HG03095 (cell line): ENCODE measurements at regions not wholly inside any gene's neighbourhood (a gene's known extent, or its start where the extent isn't known, plus 50 kb on each side); places are given as distances from the start of the nearest gene placed in this dataset.
"Not testable (repeated sequence)": the region's sequence is repeated elsewhere in the genome, so short reads cannot be mapped to it uniquely, and the experiment has no call there.

Source experiments
- ATAC-seq: cut with Tn5 transposase; IDR thresholded peaks from one replicate; pipeline ENCODE4 v1.9.1; 2021; ENCODE audit warnings: moderate library complexity; ENCODE audit not compliant: unreplicated experiment

DNA sequence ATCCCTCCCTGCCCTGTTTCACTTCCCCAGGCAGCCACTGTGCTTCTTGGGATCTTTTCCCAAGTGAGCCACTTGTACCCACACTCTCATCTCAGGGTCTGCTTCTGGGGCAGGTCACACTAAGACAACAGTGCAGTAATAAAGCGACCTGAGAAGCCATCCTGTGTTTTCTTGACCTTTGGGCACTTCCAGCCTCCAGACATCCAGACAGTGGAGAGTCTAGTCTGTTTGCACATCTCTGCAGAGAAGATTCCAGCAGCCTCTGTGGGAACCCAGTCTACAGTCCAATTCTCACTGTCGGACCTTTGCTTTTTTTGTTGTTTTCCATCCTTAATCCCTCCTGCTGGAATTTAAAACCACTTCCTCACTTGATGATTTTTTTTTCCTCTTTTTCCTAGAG, 50.3 kb upstream of the ATP6AP2 start:
- no peak for ATAC-seq

DNA sequence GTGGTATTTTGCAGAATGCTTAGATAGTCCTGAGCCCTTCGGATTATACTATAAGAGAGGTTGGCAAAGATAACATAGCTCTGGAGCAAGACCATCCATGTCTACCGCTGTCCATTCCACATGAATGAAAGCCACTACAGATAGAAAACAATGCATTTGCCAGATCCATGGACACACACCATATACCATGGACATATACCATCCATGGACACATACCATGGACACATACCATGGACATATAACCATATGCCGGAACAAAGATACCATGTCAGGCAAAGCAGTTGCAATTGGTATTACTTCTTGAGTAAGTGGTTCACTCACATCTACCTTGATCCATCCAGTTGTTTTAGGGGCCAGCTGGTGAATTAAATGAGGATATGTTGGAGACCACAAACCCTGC, 53.2 kb upstream of the ATP6AP2 start:
- no peak for ATAC-seq

DNA sequence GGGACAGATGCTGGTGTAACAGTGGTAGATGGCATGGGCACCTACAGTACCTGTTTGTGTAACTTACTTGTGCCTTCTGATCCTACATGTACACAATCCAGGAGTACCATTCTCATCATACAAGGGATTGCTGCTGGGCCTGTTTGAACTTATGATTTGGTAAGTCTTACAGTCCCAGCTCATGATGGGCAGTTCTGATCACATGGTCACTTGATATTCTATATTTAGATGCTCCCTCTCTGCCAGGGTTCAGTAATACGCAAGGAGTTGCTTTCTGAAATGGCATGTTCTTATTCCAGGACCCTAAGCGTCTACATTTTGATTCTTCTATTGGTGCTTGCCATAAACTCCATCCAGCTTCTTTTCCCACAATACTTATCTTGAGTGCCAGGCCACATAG, 54.4 kb upstream of the ATP6AP2 start:
- ATAC-seq = no peak

DNA sequence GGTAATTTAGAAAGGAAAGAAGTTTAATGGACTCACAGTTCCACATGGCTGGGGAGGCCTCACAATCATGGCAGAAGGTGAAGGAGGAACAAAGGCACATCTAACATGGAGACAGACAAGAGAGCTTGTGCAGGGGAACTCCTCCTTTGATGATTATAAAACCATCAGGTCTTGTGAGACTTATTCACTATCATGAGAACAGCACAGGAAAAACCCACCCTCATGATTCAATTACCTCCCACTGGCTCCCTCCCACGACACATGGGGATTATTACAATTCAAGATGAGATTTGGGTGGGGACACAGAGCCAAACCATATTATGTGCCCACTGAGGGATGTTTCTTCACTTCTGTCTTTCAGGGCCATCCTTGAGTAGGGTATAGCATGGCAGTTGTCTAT, 54.9 kb upstream of the ATP6AP2 start:
- not testable (repeated sequence) for ATAC-seq

DNA sequence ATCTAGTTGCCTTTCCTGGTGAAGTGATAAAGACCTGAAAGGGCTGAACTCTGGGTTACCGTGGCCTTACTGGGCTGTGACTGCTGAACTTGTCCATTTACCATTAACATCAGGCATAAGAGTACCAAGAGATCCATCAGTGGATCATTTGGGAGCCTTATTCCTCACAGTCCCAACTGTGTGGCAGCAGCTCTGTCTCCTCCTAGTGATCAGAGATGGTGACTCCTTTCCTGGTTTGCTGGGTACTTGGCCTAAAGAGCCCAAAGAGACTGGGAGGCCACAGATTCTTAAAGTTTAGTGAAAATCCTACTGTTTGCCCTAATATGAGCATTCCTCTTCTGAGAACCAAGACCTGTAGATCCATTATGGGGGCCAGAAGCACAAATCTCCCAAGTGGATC, 56.3 kb upstream of the ATP6AP2 start:
- no peak for ATAC-seq

DNA sequence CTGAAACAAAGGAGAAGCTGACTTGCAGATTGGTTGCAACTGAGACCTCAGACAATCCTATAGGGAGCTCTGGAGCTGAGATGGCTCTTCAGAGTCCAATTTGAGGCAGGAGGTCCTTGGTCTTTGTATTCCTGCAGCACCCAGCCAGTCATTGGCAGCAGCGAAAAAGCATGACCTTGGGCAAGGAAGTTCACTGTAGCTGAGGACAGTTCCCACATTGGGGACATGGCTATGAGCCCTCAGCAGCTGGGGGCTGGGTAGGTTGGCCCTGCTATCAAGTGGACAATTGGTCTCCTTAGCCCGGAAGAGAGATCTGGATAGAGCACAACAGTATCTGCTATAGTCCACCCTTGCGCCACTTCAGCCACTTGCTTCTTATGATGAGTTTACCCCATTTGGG, 56.9 kb upstream of the ATP6AP2 start:
- ATAC-seq = no peak

DNA sequence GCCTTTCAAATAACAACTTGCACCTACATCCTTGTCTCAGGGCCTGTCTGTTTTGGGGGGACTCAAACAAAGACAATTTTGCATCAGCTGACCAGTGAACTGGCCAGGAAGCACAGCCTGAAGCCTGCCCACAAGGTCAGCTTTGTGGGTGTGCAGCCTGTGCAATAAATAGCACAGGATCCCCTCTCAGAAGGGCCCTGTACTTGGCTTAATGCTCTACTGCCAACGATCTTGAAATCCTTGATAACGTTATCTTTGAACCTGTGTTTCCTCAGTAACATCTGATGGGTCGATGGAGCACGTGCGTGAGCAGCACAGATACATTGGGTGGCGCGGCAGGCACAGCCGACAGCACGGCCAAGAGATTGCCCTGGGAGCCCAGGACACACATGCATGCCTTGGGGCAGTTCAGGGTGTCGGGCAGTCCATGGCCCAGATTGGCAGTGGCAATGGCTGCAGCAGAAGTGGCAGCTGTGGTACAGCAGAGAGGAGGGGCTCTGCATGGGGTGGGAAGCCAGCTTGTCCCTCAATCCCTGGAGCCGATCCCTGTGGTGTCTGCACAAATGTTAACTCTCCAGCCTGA, 58.8 kb upstream of the ATP6AP2 start:
- no peak for ATAC-seq

DNA sequence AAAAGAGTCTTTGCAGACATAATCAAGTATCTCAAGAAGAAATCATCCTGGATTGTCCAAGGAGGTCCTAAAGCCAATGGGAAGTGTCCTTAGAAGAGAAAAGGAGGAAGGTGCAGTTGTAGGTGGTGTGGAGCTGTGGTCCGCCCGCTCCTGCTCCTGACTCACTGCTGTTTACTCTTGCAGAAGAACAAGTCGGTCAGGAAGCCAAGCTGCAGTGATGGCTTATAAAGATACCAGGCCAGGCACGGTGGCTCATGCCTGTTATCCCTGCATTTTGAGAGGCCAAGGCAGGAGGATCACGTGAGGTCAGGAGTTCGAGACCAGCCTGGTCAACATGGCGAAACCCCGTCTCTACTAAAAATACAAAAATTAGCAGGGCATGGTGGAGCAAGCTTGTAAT, 66.4 kb upstream of the ATP6AP2 start:
- no peak for ATAC-seq

DNA sequence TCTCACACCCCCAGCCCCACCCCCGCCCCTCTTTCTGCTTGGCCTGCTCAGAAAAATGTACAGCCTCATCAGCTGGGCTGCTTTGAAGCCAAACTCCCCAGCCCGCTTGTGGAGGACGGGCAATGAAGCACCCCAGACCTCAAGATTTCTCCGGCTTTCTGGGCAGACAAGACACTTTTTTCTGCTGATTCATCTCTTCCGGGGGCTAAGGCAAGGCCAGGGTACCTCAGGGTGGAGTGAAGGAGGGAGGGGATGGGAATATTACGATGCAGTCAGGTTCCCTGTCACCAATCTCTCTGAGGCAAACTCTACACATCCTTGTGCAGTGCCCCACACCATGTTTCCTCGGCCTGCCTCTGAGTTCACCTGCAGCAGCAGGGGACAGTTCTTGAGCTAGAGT, 66.9 kb upstream of the ATP6AP2 start:
- no peak for ATAC-seq

DNA sequence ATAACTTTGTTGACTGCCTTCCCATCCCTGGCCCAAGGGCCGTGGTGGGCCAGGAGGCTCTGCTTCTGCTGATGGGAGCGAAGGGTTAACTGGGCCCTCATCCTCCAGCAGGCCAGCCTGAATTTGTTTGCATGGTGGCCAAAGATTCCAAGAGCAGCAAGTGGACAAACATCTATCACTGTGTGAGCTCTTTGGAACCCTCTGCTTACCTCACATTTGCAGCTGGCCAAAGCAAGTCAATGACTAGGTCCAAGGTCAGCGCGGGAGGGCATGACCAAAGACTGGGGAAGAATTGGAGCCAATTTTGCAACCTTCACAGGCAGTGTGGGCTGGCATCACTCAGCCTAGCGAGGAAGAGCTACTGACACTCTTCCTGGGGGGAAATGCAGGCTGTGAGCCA, 67.8 kb upstream of the ATP6AP2 start:
- no peak for ATAC-seq

DNA sequence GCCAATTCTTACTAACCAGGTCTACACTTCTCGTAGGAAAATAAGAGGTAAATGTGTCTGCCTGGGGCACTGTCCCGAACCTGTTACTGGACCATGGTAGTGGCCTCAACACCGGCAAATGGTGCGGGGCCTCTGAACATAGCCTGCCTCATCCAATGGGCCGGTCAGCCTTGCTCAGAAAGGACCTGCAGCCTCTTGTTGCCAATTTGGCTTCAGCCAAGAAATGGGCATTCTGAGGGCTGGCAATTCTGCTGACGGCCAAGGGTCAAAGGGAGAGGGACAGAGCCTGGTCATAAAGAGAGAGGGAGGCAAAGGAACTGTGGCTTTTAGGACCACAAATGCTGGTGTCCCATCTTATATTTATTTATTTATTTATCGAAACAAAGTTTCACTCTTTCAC, 69.5 kb upstream of the ATP6AP2 start:
- ATAC-seq = no peak

DNA sequence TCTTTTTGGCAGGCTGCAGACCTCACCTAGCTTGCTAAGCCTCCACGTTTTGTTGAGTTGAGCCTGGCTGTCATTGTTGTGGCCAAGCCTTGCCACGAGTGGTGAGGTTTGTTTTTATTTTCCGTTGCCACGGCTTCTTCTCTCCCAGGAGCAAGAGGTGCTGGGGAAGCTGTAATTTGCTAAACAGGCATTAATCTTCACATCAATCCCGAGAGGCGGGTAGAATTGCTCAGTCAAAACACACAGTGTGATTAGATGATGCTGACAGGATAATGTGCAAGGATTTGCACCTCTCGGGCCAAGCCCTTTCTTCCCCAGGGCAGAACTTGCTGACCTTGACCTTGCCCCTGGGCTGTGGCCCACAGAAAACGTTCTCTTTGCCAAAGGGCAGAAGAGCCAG, 72.2 kb upstream of the ATP6AP2 start:
- no peak for ATAC-seq

DNA sequence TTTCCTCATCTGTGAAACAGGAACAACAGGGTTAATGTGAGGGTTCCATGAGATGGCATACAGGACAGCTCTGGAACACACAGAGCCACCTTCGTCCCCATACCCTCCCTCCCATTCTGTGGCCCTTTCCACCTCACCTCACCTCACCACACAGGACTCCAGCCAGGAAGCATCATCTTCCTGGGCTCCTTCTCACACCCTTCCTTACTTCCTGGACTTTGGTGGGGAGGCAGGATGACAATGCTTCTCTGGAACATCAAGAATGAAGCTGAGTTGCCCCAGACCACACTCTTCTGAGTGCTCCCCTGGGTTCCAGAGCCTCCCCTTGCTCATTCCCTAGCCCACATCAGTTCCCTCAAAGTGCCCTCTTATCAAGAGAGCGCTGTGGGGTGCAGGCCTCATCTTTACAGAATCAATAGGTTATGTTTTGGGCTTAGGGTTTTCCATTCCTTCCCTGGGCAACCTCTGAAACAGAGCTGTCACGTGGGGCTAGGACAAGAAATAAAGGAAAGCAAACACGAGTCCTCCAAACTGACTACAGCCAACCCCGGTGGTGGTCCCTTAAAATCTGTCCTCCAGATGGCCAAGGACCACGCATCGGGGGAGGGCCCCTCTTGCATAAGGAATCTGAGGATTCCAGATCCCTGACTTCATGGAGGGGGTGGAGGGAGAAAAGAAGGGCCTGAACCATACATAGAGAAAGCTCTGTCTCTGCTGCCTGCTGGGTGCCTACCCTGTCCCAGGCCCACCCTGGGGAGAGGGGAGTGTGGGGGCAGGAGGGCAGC, 74.4 kb upstream of the ATP6AP2 start:
- no peak for ATAC-seq

DNA sequence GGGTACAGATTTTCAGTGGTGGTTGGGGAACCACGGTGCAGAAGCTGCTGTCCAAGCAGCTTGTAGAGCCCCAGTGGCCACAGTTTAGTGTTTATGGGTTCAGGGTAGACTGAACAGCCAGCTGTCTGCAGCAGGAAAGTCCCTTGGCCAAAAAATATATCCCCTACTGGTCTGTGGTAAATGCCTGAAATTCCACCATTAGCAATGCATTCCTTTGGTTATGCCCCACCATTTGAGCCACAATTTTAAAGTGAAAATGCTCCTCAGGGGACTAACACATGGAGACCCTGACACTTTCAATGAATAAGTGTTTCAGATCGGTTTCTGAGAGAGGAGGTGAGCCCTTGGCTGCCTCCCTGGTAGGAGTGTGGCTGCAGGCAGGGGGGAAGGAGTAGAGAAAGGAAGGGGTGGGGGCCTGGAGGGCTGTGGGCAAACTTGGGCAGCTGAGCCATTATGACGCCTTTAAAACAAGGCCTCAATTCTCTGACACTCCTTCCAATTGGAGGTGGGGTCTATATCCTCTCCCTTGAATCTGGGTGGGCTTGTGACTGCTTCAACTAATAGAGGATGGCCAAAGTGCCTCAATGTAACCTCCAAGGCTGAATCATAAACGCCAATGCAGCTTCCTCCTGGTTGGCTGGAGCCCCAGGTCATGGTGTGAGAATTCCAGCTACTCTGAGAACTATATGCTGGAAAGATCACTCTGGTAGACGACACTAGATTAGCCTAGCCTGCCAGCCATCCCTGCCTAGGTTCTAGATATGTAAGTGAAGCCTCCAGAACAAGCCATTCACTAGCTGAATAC, 75.8 kb upstream of the ATP6AP2 start:
- ATAC-seq = no peak

DNA sequence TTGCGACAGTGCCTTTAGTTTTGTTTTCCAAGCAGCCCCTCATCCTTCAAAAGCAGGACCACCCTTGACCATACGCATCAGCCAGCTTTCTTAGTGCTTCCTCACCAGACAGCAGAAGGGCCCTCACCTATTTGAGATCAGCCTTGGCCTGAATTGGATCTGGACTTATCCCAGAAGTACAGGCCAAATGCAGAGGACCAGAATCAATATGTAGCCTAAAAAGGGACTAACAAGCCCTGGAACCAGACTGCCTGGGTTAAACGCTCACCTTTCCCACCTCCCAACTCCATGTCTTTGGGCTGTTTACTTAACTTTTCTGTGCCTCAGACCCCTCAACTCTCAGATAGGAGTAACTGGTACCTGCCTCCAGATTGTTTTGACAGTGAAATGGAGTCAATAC, 77.7 kb upstream of the ATP6AP2 start:
- no peak for ATAC-seq

DNA sequence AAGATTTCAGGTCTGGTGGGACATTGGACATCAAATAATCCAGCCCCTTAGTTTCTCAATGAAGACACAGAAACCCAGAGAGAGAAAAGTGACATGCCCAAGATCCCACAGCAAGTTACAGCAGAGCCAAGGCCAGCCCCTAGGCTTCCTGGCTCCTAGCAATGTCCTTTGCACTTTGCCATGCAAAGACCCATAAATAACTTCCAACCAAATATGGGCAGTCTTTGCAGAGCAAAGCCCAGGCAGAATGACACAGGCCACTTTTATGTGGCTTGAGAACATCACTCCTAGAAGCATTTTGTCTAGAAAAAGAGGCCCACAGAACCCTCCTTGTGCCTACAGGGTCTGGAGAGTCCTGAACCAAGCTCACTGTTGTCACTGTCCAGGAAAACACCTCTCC, 78.1 kb upstream of the ATP6AP2 start:
- no peak for ATAC-seq

DNA sequence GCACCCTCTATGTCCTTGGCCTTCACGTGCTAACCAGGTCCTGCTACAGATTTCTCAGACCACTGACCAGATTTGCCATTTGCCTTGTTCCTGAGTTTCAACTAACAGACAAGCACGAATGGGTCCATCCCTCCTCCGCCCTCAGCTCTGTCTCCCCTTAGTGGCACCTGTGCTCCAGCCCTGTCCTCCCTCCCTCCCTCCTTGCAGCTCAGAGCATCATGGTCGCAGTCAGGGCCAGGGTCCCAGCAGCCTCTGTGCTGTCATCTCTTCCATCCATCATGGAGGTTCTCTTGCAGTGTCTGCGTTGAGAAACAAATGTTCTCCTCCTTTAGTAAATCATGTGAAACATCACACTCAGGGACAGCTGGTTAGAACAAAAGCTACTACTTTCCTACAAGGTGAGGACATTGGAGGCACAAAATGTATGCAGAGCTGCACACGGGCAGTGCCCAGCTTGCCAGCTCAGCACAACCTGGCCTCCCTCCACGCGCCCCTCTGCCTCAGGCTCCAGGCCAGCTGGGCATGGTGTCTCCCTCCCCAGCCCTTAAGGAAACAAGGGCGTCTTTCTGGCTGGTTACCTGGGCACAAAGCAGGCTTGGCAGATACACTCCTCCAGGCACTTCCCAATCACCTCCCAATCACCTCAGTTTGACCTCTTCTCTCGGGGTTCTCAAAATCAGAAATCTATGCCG, 79.5 kb upstream of the ATP6AP2 start:
- ATAC-seq = no peak

DNA sequence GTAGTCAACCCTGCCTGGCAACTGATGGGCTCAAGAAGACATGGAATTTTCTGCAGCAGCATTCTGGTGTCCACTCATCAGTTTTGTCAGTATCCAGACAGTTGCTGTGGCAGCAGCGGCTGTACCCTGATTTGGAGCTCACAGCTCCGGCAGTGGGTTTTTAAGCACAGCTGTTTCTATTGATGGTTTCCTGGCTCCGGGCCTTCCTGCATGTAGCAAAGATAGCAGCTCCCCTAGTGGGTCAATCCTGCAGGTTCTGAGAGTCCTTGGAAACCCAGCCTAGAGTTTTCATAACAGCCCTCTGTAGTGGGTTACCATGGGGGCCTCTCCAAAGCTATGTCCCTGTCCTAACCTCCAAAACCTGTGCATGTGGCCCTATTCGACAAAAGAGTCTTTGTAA, 84.0 kb upstream of the ATP6AP2 start:
- no peak for ATAC-seq

DNA sequence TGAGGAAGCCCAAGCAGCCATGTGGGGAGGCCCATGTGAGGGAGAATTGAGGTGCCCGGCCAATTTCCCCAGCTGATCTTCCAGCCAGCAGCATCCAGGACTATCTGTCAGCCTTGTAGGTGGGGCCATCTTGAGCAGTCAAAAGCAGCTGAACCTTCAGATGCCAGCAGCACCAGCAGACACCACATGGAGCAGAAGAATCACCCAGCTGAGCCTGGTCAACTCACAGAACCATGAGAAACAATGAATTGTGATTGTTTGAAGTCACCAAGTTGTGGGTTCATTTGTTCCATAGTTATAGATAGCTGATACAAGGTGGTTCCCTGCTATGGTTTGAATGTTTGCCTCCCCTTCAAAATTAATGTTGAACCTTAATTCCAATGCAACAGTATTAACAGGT, 85.1 kb upstream of the ATP6AP2 start:
- ATAC-seq = no peak

DNA sequence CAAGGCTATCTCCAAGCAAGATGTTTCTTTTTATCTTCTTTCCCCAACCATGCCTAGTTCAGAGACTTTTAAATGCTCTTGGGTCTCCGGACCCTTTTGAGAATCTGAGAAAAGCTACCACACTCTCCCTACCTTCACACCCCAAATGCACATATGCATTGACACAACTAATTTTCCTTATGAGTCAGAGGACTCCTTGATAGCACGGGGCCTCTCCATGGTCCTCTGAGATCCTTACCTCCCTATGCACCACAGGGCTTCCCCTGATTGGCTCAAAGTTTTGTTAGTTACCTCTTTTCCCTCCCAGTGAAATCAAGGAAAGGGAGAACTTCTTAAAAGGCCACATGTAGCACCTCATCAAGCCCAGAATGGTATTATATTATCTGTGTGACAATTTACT, 86.8 kb upstream of the ATP6AP2 start:
- ATAC-seq = no peak

DNA sequence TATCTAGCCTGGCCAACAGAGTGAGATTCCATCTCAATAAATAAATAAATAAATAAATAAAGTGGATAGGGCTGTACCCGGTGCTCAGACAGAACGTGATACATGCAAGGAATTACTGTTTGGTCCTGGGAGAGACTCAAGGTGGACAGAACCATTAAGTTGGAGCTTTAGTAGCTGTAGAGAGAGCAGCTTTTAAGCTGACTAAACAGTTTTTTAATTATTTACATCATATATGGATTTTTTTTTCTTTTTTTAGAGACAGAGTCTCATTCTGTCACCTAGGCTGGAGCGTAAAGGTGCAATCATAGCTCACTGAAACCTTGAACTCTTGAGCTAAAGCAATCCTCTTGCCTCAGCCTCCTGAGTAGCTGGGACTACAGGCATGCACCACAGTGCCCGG, 92.5 kb upstream of the ATP6AP2 start:
- ATAC-seq = no peak

DNA sequence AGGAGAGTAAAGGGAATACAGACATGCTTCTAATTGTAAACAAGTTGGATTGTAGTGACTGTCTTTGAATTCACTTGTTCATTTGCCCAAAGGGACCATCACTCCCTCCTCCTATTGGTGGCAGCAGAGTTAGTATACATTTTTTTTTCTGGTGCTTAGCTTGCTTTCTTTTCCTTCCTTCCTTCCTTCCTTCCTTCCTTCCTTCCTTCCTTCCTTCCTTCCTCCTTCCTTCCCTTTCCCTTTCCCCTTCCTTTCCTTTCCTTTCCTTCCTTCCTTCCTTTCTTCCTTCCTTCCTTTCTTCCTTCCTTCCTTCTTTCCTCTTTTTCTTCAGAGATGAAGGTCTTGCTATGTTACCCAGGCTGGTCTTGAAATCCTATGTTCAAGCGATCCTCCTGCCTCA, 94.8 kb upstream of the ATP6AP2 start:
- no peak for ATAC-seq
